ENCODE measurements at regions not wholly inside any gene's neighbourhood (a gene's known extent, or its start where the extent isn't known, plus 50 kb on each side); places are given as distances from the start of the nearest gene placed in this dataset.

- H3K4me3 ChIP-seq (replicated peaks in 1 of 2; ENCODE audit: low read depth in 2 of 2, low read length in 2 of 2), result no peak overlapping the region
- no peak for DNase-seq (ENCODE audit: low read depth in 2 of 2)
- no peak for TF ChIP-seq CTCF (IDR thresholded peaks at IDR 0.05; ENCODE audit: low read depth, low read length)
Observed at GRCh38 chr14:96681829-96682228, 115.4 kb upstream of the VRK1 start.

DNA sequence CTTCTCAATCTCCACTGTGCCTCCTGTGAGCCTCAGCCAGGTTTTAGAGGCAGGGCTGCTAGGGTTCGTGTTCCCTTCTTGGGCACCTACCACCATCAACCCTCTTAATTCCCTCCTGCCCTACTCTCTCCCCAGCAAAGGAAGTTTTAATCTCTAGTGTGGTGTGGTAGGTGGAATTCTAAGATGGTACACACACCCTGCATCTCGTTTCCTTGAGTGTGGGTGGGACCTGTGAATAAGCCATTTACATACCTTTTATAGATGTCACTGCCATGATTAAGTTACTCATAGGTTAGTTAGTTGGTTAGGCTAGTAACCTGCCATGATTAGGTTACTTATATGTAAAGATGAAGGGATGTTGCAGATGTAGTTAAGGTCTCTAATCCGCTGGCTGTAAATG is 114.8 kb upstream of the VRK1 start:
- no peak for DNase-seq (ENCODE audit: low read depth in 2 of 2)
- TF ChIP-seq CTCF (IDR thresholded peaks at IDR 0.05; ENCODE audit: low read depth, low read length), result no peak

GRCh38 chr14:96683562-96684289 is 113.5 kb upstream of the VRK1 start:
- DNase-seq (ENCODE audit: low read depth in 2 of 2), result no peak
- TF ChIP-seq CTCF (IDR thresholded peaks at IDR 0.05; ENCODE audit: low read depth, low read length), result no peak
- H3K4me3 ChIP-seq (replicated peaks in 1 of 2; ENCODE audit: low read depth in 2 of 2, low read length in 2 of 2), result no peak overlapping the region

More for the DNA sequence above, 114.8 kb upstream of the VRK1 start:
- no peak overlapping the region for H3K4me3 ChIP-seq (replicated peaks in 1 of 2; ENCODE audit: low read depth in 2 of 2, low read length in 2 of 2)

DNA sequence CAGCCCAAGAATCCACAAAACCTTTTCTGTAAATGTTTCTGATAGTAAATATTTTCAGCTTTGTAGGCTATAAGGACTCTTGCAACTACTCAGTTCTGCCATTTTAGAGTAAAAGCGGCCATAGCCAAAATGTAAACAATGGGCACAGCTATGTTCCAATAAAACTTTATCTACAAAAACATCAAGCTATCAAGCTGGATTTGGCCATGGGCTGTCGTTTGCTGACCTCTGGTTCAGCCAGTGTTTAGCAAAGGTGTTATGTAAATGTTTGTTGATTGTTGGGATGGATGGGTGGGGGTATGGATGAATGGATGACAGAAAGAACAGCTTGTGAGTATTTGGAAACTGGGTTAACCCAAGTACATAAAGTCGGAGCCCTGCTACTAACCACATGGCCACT is 111.1 kb upstream of the VRK1 start:
- TF ChIP-seq CTCF (IDR thresholded peaks at IDR 0.05; ENCODE audit: low read depth, low read length), result no peak
- no peak for DNase-seq (ENCODE audit: low read depth in 2 of 2)
- H3K4me3 ChIP-seq (replicated peaks in 1 of 2; ENCODE audit: low read depth in 2 of 2, low read length in 2 of 2), result no peak overlapping the region

DNA sequence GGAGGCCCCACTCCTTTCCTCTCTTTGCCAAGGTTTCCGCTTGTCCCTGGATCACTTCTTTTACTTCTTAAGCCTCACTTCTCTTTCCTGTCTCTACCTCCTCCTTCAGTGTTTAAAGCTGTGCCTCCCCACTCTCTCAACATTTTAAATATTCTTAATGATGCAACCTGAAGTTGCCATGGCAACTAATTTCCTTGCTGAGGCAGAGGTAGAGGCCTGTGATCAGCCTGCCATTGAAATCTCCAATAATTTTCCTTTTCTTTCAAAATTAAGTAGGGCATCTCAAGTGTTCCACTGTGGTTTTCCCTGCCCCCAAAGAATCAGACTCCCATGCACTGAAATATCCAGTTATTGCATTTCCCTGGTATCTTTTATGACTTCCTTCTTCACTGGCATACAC is 108.6 kb upstream of the VRK1 start:
- no peak for TF ChIP-seq CTCF (IDR thresholded peaks at IDR 0.05; ENCODE audit: low read depth, low read length)
- no peak for DNase-seq (ENCODE audit: low read depth in 2 of 2)

GRCh38 chr14:96690713-96691383 is 106.3 kb upstream of the VRK1 start:
- no peak overlapping the region for H3K4me3 ChIP-seq (replicated peaks in 1 of 2; ENCODE audit: low read depth in 2 of 2, low read length in 2 of 2)
- TF ChIP-seq CTCF (IDR thresholded peaks at IDR 0.05; ENCODE audit: low read depth, low read length), result no peak
- DNase-seq (ENCODE audit: low read depth in 2 of 2), result no peak

More for the DNA sequence above, 108.6 kb upstream of the VRK1 start:
- no peak overlapping the region for H3K4me3 ChIP-seq (replicated peaks in 1 of 2; ENCODE audit: low read depth in 2 of 2, low read length in 2 of 2)
